ENCODE measurements at regions not wholly inside any gene's neighbourhood (a gene's known extent, or its start where the extent isn't known, plus 50 kb on each side); places are given as distances from the start of the nearest gene placed in this dataset.

DNA sequence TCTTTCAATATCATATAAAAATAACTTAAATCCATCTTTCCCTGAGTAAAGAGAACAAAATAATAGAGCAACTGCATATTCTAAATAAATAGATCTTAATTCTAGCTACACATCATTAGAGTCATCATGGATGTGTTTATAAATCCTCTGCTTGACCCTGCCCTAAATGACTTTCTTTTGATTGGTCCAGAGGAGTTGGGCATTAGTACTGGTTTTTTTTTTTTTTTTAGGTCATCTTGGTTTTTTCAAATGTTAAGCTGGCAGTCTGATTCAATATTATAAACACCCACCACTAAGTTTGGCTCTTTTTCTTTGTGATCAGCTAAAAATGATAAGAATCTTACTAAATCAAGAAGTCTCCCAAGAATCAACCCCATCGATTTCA is 504.0 kb upstream of the CBLB start:
- no peaks in the 10 kb centered on the region for H3K27me3 ChIP-seq (ENCODE audit: insufficient read depth, poor library complexity, severe bottlenecking)
- no peak for DNase-seq (ENCODE audit: low spot score)
- H3K27ac ChIP-seq (ENCODE audit: poor library complexity, severe bottlenecking), result no peak overlapping the region
- no peaks in the 10 kb centered on the region for H3K9me3 ChIP-seq (ENCODE audit: severe bottlenecking)
- H3K4me1 ChIP-seq (ENCODE audit: insufficient read depth, poor library complexity, severe bottlenecking), result no peaks in the 10 kb centered on the region
- TF ChIP-seq CTCF (IDR thresholded peaks at IDR 0.05; ENCODE audit: poor library complexity, severe bottlenecking), result no peak
- ATAC-seq (ENCODE audit: low read depth), result no peak
- H3K36me3 ChIP-seq (ENCODE audit: low read depth), result no peaks in the 10 kb centered on the region
- no peak overlapping the region for H3K4me3 ChIP-seq (ENCODE audit: severe bottlenecking)

DNA sequence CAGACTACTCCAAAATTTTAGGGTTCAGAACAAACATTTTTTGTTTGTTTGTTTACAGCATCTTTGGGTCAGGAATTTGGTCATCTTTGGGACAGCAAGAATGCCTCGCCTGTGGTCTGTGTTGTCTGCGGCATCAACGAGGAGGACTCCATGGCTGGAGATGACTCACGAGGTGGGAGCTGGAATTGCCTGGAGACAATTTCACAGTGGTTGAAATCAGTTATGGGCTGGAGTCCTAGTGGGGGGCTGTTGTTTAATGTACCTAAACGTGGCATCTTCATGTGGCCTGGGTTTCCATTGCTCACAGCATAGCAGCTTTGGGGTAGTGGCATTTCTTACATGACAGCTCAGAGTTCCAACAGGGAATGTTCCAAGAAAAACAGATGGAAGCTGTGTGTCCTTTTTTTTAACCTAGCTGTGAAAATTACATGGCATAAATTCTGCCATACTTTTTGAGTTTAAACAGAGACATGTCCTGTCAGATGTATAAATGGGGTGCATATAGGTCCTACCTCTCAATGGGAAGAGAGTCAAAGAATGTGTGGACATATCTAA is 507.3 kb upstream of the CBLB start:
- Histone ChIP-seq H3K27me3 (ENCODE audit: insufficient read depth, poor library complexity, severe bottlenecking) (no peaks in the 10 kb centered on the region), H3K4me1 (ENCODE audit: insufficient read depth, poor library complexity, severe bottlenecking) (no peaks in the 10 kb centered on the region), H3K9me3 (ENCODE audit: severe bottlenecking) (no peaks in the 10 kb centered on the region), H3K36me3 (ENCODE audit: low read depth) (no peaks in the 10 kb centered on the region), H3K27ac (ENCODE audit: poor library complexity, severe bottlenecking) (no peak overlapping the region), H3K4me3 (ENCODE audit: severe bottlenecking) (no peak overlapping the region)
- TF ChIP-seq CTCF (IDR thresholded peaks at IDR 0.05; ENCODE audit: poor library complexity, severe bottlenecking), result no peak
- no peak for ATAC-seq (ENCODE audit: low read depth)
- no peak for DNase-seq (ENCODE audit: low spot score)

- Histone ChIP-seq H3K27ac (ENCODE audit: poor library complexity, severe bottlenecking) (no peak overlapping the region), H3K4me1 (ENCODE audit: insufficient read depth, poor library complexity, severe bottlenecking) (no peaks in the 10 kb centered on the region), H3K27me3 (ENCODE audit: insufficient read depth, poor library complexity, severe bottlenecking) (no peaks in the 10 kb centered on the region), H3K9me3 (ENCODE audit: severe bottlenecking) (no peaks in the 10 kb centered on the region), H3K36me3 (ENCODE audit: low read depth) (no peaks in the 10 kb centered on the region), H3K4me3 (ENCODE audit: severe bottlenecking) (no peak overlapping the region)
- no peak for DNase-seq (ENCODE audit: low spot score)
- no peak for TF ChIP-seq CTCF (IDR thresholded peaks at IDR 0.05; ENCODE audit: poor library complexity, severe bottlenecking)
- ATAC-seq (ENCODE audit: low read depth), result no peak
Observed at GRCh38 chr3:106379251-106379750, 510.5 kb upstream of the CBLB start.

GRCh38 chr3:106380232-106380631 is 511.4 kb upstream of the CBLB start:
- no peak for TF ChIP-seq CTCF (IDR thresholded peaks at IDR 0.05; ENCODE audit: poor library complexity, severe bottlenecking)

GRCh38 chr3:106381286-106381938 is 512.6 kb upstream of the CBLB start:
- TF ChIP-seq CTCF (IDR thresholded peaks at IDR 0.05; ENCODE audit: poor library complexity, severe bottlenecking), result no peak
- DNase-seq (ENCODE audit: low spot score) (no peak), ATAC-seq (ENCODE audit: low read depth) (no peak)
- H3K27ac ChIP-seq (ENCODE audit: poor library complexity, severe bottlenecking), result no peak overlapping the region
- H3K9me3 ChIP-seq (ENCODE audit: severe bottlenecking), result no peaks in the 10 kb centered on the region
- H3K27me3 ChIP-seq (ENCODE audit: insufficient read depth, poor library complexity, severe bottlenecking), result no peaks in the 10 kb centered on the region
- no peak overlapping the region for H3K4me3 ChIP-seq (ENCODE audit: severe bottlenecking)
- H3K4me1 ChIP-seq (ENCODE audit: insufficient read depth, poor library complexity, severe bottlenecking), result no peaks in the 10 kb centered on the region
- no peaks in the 10 kb centered on the region for H3K36me3 ChIP-seq (ENCODE audit: low read depth)

More at GRCh38 chr3:106380232-106380631, 511.4 kb upstream of the CBLB start:
- ATAC-seq (ENCODE audit: low read depth) (no peak), DNase-seq (ENCODE audit: low spot score) (no peak)
- Histone ChIP-seq H3K4me1 (ENCODE audit: insufficient read depth, poor library complexity, severe bottlenecking) (no peaks in the 10 kb centered on the region), H3K9me3 (ENCODE audit: severe bottlenecking) (no peaks in the 10 kb centered on the region), H3K27ac (ENCODE audit: poor library complexity, severe bottlenecking) (no peak overlapping the region), H3K36me3 (ENCODE audit: low read depth) (no peaks in the 10 kb centered on the region), H3K27me3 (ENCODE audit: insufficient read depth, poor library complexity, severe bottlenecking) (no peaks in the 10 kb centered on the region), H3K4me3 (ENCODE audit: severe bottlenecking) (no peak overlapping the region)
